ENCODE measurements at regions not wholly inside any gene's neighbourhood (a gene's known extent, or its start where the extent isn't known, plus 50 kb on each side); places are given as distances from the start of the nearest gene placed in this dataset.

DNA sequence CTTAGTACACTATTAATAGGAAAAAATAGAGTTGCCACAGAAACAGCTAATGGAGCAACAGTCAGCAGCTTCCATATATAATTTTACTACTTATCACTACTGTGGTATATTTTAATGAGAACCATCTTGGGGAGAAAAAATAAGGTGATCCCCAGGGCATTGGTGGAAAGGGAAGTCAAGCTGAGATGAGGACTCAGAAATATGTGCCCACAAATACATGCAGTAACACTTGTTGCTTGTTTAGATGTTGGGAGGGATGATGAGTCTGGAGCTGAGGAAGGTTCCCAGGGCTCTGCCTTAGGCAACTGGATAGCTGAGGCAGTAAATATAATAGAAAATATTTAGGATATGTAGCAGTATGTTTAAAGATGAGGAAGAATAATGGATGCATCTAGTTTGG lies 280.1 kb upstream of the PDE4D start:
- H2BK15ac ChIP-seq (ENCODE audit: low read depth, low read length), result no peak overlapping the region
- no peak overlapping the region for H2BK12ac ChIP-seq (ENCODE audit: insufficient read length, low read depth, low read length)
- no peak for DNase-seq
- no peaks in the 10 kb centered on the region for H4K20me1 ChIP-seq (ENCODE audit: control insufficient read depth, insufficient read depth, insufficient read length)
- H4K5ac ChIP-seq (ENCODE audit: insufficient read length, low read depth, low read length), result no peak overlapping the region
- H3K79me2 ChIP-seq (ENCODE audit: insufficient read depth, low read length), result no peaks in the 10 kb centered on the region
- H3K36me3 Mint-ChIP-seq (ENCODE audit: insufficient read depth in 1 of 3, low read depth in 3 of 3), result no peaks in the 10 kb centered on the region; a peak in 1 of 7 replicates
- H3K27ac Mint-ChIP-seq, result no peak overlapping the region
- H2BK5ac ChIP-seq (ENCODE audit: insufficient read length, low read length), result no peak overlapping the region
- H3K23me2 ChIP-seq (ENCODE audit: insufficient read length, low read depth, low read length, poor library complexity, severe bottlenecking), result no peaks in the 10 kb centered on the region
- no peak overlapping the region for H2AK5ac ChIP-seq (ENCODE audit: insufficient read length, low read length)
- H3K14ac ChIP-seq (ENCODE audit: insufficient read depth, low read length), result no peak overlapping the region
- H3K79me1 ChIP-seq (ENCODE audit: insufficient read depth, low read depth, low read length, poor library complexity, severe bottlenecking), result no peaks in the 10 kb centered on the region
- H3K4ac ChIP-seq (ENCODE audit: low read depth, low read length), result no peak overlapping the region
- no peak overlapping the region for H3K27ac ChIP-seq (ENCODE audit: insufficient read length, low read depth, low read length)
- H3K18ac ChIP-seq (ENCODE audit: insufficient read length, low read depth, low read length), result no peak overlapping the region
- no peak overlapping the region for H3K56ac ChIP-seq (ENCODE audit: insufficient read length, low read depth, low read length)
- TF ChIP-seq, protein P1, sequence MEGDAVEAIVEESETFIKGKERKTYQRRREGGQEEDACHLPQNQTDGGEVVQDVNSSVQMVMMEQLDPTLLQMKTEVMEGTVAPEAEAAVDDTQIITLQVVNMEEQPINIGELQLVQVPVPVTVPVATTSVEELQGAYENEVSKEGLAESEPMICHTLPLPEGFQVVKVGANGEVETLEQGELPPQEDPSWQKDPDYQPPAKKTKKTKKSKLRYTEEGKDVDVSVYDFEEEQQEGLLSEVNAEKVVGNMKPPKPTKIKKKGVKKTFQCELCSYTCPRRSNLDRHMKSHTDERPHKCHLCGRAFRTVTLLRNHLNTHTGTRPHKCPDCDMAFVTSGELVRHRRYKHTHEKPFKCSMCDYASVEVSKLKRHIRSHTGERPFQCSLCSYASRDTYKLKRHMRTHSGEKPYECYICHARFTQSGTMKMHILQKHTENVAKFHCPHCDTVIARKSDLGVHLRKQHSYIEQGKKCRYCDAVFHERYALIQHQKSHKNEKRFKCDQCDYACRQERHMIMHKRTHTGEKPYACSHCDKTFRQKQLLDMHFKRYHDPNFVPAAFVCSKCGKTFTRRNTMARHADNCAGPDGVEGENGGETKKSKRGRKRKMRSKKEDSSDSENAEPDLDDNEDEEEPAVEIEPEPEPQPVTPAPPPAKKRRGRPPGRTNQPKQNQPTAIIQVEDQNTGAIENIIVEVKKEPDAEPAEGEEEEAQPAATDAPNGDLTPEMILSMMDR (conservative IDR thresholded peaks at IDR 0.05), result no peak
- no peaks in the 10 kb centered on the region for H3K27me3 Mint-ChIP-seq (ENCODE audit: low read depth)
- H3K9ac ChIP-seq (ENCODE audit: extremely low read depth, insufficient read length, low read length), result no peak overlapping the region
- H3K4me3 Mint-ChIP-seq, result no peak overlapping the region
- H3K4me2 ChIP-seq (ENCODE audit: insufficient read depth, insufficient read length, low read length), result no peak overlapping the region
- no peaks in the 10 kb centered on the region; a peak in 1 of 5 replicates for H3K9me3 Mint-ChIP-seq
- H3K9me3 ChIP-seq (ENCODE audit: control insufficient read depth, low read depth, low read length), result no peaks in the 10 kb centered on the region
- no peak overlapping the region for H2BK120ac ChIP-seq (ENCODE audit: low read depth, low read length, poor library complexity, severe bottlenecking)
- no peak overlapping the region for H2AFZ ChIP-seq (ENCODE audit: low read length)
- no peaks in the 10 kb centered on the region for H3K27me3 ChIP-seq (ENCODE audit: insufficient read depth, low read length)
- H2BK20ac ChIP-seq (ENCODE audit: low read depth, low read length, poor library complexity, severe bottlenecking), result no peak overlapping the region
- peaks cover 4 to 6% of the 10 kb centered on the region in 2 experiments; a peak in 3 of 4 replicates for H3K4me1 Mint-ChIP-seq
- no peak overlapping the region for H4K8ac ChIP-seq (replicated peaks; ENCODE audit: insufficient read length, low read depth, low read length)
- H3K4me1 ChIP-seq (ENCODE audit: insufficient read depth, low read length), result no peaks in the 10 kb centered on the region
- H4K91ac ChIP-seq (ENCODE audit: insufficient read length, low read depth, low read length), result no peak overlapping the region
- H3K23ac ChIP-seq (ENCODE audit: insufficient read length, low read depth, low read length), result no peak overlapping the region
- H3T11ph ChIP-seq (ENCODE audit: low read length), result no peak overlapping the region

Data from H9 (cell line).